ENCODE measurements at regions not wholly inside any gene's neighbourhood (a gene's known extent, or its start where the extent isn't known, plus 50 kb on each side); places are given as distances from the start of the nearest gene placed in this dataset.

- Histone ChIP-seq H3K4me3 (ENCODE audit: low read length in 2 of 2) (no peak overlapping the region), H3K9me3 (ENCODE audit: control insufficient read depth in 1 of 2, low read length in 2 of 2) (no peaks in the 10 kb centered on the region), H3K27ac (ENCODE audit: low read depth, low read length) (no peak overlapping the region), H3K27me3 (ENCODE audit: insufficient read depth, low read length) (no peaks in the 10 kb centered on the region), H3K4me1 (ENCODE audit: insufficient read depth, low read length) (no peaks in the 10 kb centered on the region), H3K36me3 (ENCODE audit: insufficient read depth, low read length) (no peaks in the 10 kb centered on the region)
- Mint-ChIP-seq H3K4me1 (no peaks in the 10 kb centered on the region), H3K4me3 (no peak overlapping the region), H3K27ac (no peak overlapping the region), H3K36me3 (no peaks in the 10 kb centered on the region), H3K27me3 (no peaks in the 10 kb centered on the region), H3K9me3 (peaks cover 0 to 11% (median 0%) of the 10 kb centered on the region in 8 donors)
- ChIA-PET CTCF (ENCODE audit: partially characterized antibody) (no interaction called here), POLR2A (ENCODE audit: partially characterized antibody) (no interaction called here)
- DNase-seq, result no peak
- intact Hi-C loops (cut with micrococcal nuclease), result no loop called here
Observed at GRCh38 chr16:48905632-48906505, 295.9 kb upstream of the N4BP1 start.

- Histone ChIP-seq H3K27me3 (ENCODE audit: insufficient read depth, low read length) (no peaks in the 10 kb centered on the region), H3K36me3 (ENCODE audit: insufficient read depth, low read length) (no peaks in the 10 kb centered on the region), H3K9me3 (ENCODE audit: control insufficient read depth in 1 of 2, low read length in 2 of 2) (no peaks in the 10 kb centered on the region), H3K4me1 (ENCODE audit: insufficient read depth, low read length) (no peaks in the 10 kb centered on the region), H3K4me3 (ENCODE audit: low read length in 2 of 2) (no peak overlapping the region), H3K27ac (ENCODE audit: low read depth, low read length) (no peak overlapping the region)
- Mint-ChIP-seq H3K4me1 (no peaks in the 10 kb centered on the region), H3K9me3 (peaks cover 0 to 11% (median 1%) of the 10 kb centered on the region in 8 donors), H3K36me3 (no peaks in the 10 kb centered on the region), H3K4me3 (no peak overlapping the region), H3K27ac (no peak overlapping the region), H3K27me3 (no peaks in the 10 kb centered on the region)
- ChIA-PET CTCF (ENCODE audit: partially characterized antibody) (no interaction called here), POLR2A (ENCODE audit: partially characterized antibody) (no interaction called here)
- no peak for DNase-seq
- intact Hi-C loops (cut with micrococcal nuclease), result no loop called here
Observed at GRCh38 chr16:48904333-48904732, 294.4 kb upstream of the N4BP1 start.

DNA sequence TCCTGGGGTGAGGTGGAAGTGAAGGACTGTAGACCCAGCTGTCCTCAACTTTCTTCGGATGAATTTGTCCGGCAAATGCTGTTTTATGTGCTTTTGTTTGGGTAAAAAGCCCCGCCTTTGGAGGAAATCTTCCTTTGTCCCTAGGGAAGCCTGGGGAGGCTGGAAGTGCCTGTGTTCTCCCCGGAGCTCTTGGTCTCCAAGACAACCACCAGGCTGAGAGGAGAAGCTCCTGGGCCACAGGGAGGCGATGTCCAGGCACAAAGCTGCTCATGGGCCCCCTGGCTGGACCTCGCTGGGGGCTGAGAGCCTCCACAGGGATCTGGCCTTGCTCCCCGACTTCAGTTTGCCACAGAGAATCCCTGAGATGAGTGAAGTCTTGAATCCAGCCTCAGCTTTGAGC lies 293.1 kb upstream of the N4BP1 start:
- Histone ChIP-seq H3K4me1 (ENCODE audit: insufficient read depth, low read length) (no peaks in the 10 kb centered on the region), H3K9me3 (ENCODE audit: control insufficient read depth in 1 of 2, low read length in 2 of 2) (no peaks in the 10 kb centered on the region), H3K36me3 (ENCODE audit: insufficient read depth, low read length) (no peaks in the 10 kb centered on the region), H3K27me3 (ENCODE audit: insufficient read depth, low read length) (no peaks in the 10 kb centered on the region), H3K4me3 (ENCODE audit: low read length in 2 of 2) (no peak overlapping the region), H3K27ac (ENCODE audit: low read depth, low read length) (no peak overlapping the region)
- no peak for DNase-seq
- intact Hi-C loops (cut with micrococcal nuclease), result no loop called here
- no peak overlapping the region for H3K27ac Mint-ChIP-seq
- ChIA-PET CTCF (ENCODE audit: partially characterized antibody) (no interaction called here), POLR2A (ENCODE audit: partially characterized antibody) (no interaction called here)
- no peaks in the 10 kb centered on the region for H3K36me3 Mint-ChIP-seq
- peaks cover 0 to 10% (median 1%) of the 10 kb centered on the region in 8 donors for H3K9me3 Mint-ChIP-seq
- no peak overlapping the region for H3K4me3 Mint-ChIP-seq
- no peaks in the 10 kb centered on the region for H3K27me3 Mint-ChIP-seq
- H3K4me1 Mint-ChIP-seq, result no peaks in the 10 kb centered on the region

- Histone ChIP-seq H3K27me3 (ENCODE audit: insufficient read depth, low read length) (no peaks in the 10 kb centered on the region), H3K36me3 (ENCODE audit: insufficient read depth, low read length) (no peaks in the 10 kb centered on the region), H3K4me3 (ENCODE audit: low read length in 2 of 2) (no peak overlapping the region), H3K4me1 (ENCODE audit: insufficient read depth, low read length) (no peaks in the 10 kb centered on the region), H3K9me3 (ENCODE audit: control insufficient read depth in 1 of 2, low read length in 2 of 2) (no peaks in the 10 kb centered on the region), H3K27ac (ENCODE audit: low read depth, low read length) (no peak overlapping the region)
- ChIA-PET CTCF (ENCODE audit: partially characterized antibody) (no interaction called here), POLR2A (ENCODE audit: partially characterized antibody) (no interaction called here)
- Mint-ChIP-seq H3K4me3 (no peak overlapping the region), H3K9me3 (peaks cover 0 to 4% (median 0%) of the 10 kb centered on the region in 8 donors), H3K4me1 (no peaks in the 10 kb centered on the region), H3K27ac (no peak overlapping the region), H3K36me3 (no peaks in the 10 kb centered on the region), H3K27me3 (no peaks in the 10 kb centered on the region)
- DNase-seq, result no peak
- intact Hi-C loops (cut with micrococcal nuclease), result no loop called here
Observed at GRCh38 chr16:48901712-48902374, 291.9 kb upstream of the N4BP1 start.

- Mint-ChIP-seq H3K4me3 (no peak overlapping the region), H3K4me1 (no peaks in the 10 kb centered on the region), H3K27ac (no peak overlapping the region), H3K36me3 (no peaks in the 10 kb centered on the region), H3K27me3 (no peaks in the 10 kb centered on the region), H3K9me3 (peaks cover 0 to 4% (median 0%) of the 10 kb centered on the region in 8 donors)
- H3K9me3 ChIP-seq (ENCODE audit: control insufficient read depth in 1 of 2, low read length in 2 of 2), result no peaks in the 10 kb centered on the region
- H3K4me3 ChIP-seq (ENCODE audit: low read length in 2 of 2), result no peak overlapping the region
- no peaks in the 10 kb centered on the region for H3K27me3 ChIP-seq (ENCODE audit: insufficient read depth, low read length)
- DNase-seq, result no peak
- H3K27ac ChIP-seq (ENCODE audit: low read depth, low read length), result no peak overlapping the region
- ChIA-PET POLR2A (ENCODE audit: partially characterized antibody) (no interaction called here), CTCF (ENCODE audit: partially characterized antibody) (no interaction called here)
- no peaks in the 10 kb centered on the region for H3K36me3 ChIP-seq (ENCODE audit: insufficient read depth, low read length)
- intact Hi-C loops (cut with micrococcal nuclease), result no loop called here
- H3K4me1 ChIP-seq (ENCODE audit: insufficient read depth, low read length), result no peaks in the 10 kb centered on the region
Observed at GRCh38 chr16:48899500-48899899, 289.5 kb upstream of the N4BP1 start.

- DNase-seq, result no peak
- Histone ChIP-seq H3K4me3 (ENCODE audit: low read length in 2 of 2) (no peak overlapping the region), H3K36me3 (ENCODE audit: insufficient read depth, low read length) (no peaks in the 10 kb centered on the region), H3K27me3 (ENCODE audit: insufficient read depth, low read length) (no peaks in the 10 kb centered on the region), H3K4me1 (ENCODE audit: insufficient read depth, low read length) (no peaks in the 10 kb centered on the region), H3K9me3 (ENCODE audit: control insufficient read depth in 1 of 2, low read length in 2 of 2) (no peaks in the 10 kb centered on the region), H3K27ac (ENCODE audit: low read depth, low read length) (no peak overlapping the region)
- Mint-ChIP-seq H3K4me3 (no peak overlapping the region), H3K27ac (no peak overlapping the region), H3K36me3 (no peaks in the 10 kb centered on the region), H3K27me3 (no peaks in the 10 kb centered on the region), H3K4me1 (no peaks in the 10 kb centered on the region), H3K9me3 (peaks cover 0 to 4% (median 0%) of the 10 kb centered on the region in 8 donors)
- ChIA-PET POLR2A (ENCODE audit: partially characterized antibody) (no interaction called here), CTCF (ENCODE audit: partially characterized antibody) (no interaction called here)
- intact Hi-C loops (cut with micrococcal nuclease), result no loop called here
Observed at GRCh38 chr16:48897698-48898205, 287.8 kb upstream of the N4BP1 start.

- no peak overlapping the region for H3K27ac Mint-ChIP-seq
- H3K9me3 Mint-ChIP-seq, result peaks cover 0 to 9% (median 0%) of the 10 kb centered on the region in 8 donors
- H3K4me1 Mint-ChIP-seq, result no peaks in the 10 kb centered on the region
- no peaks in the 10 kb centered on the region for H3K36me3 Mint-ChIP-seq
- no peaks in the 10 kb centered on the region for H3K36me3 ChIP-seq (ENCODE audit: insufficient read depth, low read length)
- H3K4me1 ChIP-seq (ENCODE audit: insufficient read depth, low read length), result no peaks in the 10 kb centered on the region
- H3K27ac ChIP-seq (ENCODE audit: low read depth, low read length), result no peak overlapping the region
- ChIA-PET CTCF (ENCODE audit: partially characterized antibody) (no interaction called here), POLR2A (ENCODE audit: partially characterized antibody) (no interaction called here)
- DNase-seq, result no peak
- H3K27me3 Mint-ChIP-seq, result no peaks in the 10 kb centered on the region
- H3K9me3 ChIP-seq (ENCODE audit: control insufficient read depth in 1 of 2, low read length in 2 of 2), result no peaks in the 10 kb centered on the region
- H3K4me3 Mint-ChIP-seq, result no peak overlapping the region
- intact Hi-C loops (cut with micrococcal nuclease), result no loop called here
- H3K27me3 ChIP-seq (ENCODE audit: insufficient read depth, low read length), result no peaks in the 10 kb centered on the region
- no peak overlapping the region for H3K4me3 ChIP-seq (ENCODE audit: low read length in 2 of 2)
Observed at GRCh38 chr16:48895142-48895541, 285.2 kb upstream of the N4BP1 start.

Measured in CD4-positive, alpha-beta memory T cell (primary cell).